Posterior cingulate gyrus (tissue), 11 donors: ENCODE measurements at regions not wholly inside any gene's neighbourhood (a gene's known extent, or its start where the extent isn't known, plus 50 kb on each side); places are given as distances from the start of the nearest gene placed in this dataset.
A peak's percentile ranks its signal among the peaks of the same experiment; 100 is the strongest.

Source experiments
- DNase-seq, 10 donors: peaks; one replicate each; pipeline versions ENCODE4 v3.0.0 to v3.0.0-alpha.2; 2020 to 2021; ENCODE audit warnings: mixed read lengths in 3 of 10
- intact Hi-C: fragments of 100-400 bp; cut with DNase I; formaldehyde crosslinking; loops from one replicate; pipeline ENCODE4 v1.15.1; 2023

DNA sequence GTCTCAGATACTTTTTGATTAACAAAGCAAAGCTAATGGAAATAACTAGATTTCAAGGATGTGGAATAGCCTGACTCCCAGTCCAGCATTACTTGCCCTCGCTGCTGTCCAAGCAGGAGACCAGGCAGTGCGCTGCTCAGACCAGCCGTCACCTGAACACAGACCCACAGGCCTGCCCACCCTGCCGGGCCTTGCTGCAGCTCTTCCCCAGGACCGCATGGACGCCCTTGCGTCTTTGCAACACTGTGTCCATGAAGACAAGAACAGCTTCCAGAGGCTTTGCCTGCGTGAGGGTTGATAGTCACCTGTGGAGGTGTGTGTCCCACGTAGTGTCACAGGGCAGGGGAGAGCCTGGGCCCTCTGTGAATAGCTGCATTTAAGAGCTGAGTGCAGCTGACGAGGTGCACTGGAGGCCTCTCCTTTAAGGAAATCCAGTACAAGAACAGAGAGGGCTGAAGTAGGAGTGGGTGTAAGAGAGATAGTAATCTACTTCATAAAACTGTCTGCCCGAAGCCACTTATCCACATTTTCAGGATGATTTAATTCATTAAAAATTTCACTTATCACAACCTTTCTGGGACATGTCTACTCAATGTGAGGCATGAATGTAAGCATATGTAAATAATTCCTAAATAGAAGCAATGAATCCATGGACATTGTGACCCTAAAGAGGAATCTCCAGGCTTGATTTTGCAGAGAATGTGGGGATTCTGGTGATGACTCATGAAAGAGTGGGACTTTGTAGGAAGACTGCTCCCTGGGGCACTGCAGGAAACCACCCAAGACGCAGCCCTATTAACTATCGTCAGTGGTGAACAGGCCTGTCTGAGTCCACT is 176.2 kb upstream of the RAB4A start:
- intact Hi-C loops = no loop called here
- DNase-seq = peak in 1 of 10 donors; percentile 69

DNA sequence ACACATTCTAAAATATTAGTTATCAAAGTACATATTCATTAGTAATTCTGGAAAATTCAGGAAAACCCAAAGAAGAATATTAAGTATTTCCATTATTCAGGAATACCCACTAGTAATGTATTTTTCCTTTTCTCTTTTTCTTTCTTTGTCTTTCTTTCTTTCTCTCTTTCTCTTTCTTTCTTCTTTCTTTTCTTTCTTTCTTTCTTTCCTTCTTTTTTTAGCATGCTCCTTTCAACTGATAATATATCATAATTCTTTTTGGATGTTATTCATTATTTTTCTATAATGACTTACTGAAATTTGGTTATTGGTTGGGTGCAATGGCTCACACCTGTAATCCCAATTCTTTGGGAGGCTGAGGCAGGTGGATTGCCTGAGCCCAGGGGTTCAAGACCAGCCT is 175.6 kb upstream of the RAB4A start:
- DNase-seq = no peak
- intact Hi-C loops = no loop called here

GRCh38 chr1:229097356-229097755 is 173.6 kb upstream of the RAB4A start:
- intact Hi-C loops = no loop called here
- peak in 1 of 10 donors; percentile 40 for DNase-seq

- no peak for DNase-seq
- intact Hi-C loops = no loop called here
These were observed 172.6 kb upstream of the RAB4A start for GRCh38 chr1:229098361-229098760.

DNA sequence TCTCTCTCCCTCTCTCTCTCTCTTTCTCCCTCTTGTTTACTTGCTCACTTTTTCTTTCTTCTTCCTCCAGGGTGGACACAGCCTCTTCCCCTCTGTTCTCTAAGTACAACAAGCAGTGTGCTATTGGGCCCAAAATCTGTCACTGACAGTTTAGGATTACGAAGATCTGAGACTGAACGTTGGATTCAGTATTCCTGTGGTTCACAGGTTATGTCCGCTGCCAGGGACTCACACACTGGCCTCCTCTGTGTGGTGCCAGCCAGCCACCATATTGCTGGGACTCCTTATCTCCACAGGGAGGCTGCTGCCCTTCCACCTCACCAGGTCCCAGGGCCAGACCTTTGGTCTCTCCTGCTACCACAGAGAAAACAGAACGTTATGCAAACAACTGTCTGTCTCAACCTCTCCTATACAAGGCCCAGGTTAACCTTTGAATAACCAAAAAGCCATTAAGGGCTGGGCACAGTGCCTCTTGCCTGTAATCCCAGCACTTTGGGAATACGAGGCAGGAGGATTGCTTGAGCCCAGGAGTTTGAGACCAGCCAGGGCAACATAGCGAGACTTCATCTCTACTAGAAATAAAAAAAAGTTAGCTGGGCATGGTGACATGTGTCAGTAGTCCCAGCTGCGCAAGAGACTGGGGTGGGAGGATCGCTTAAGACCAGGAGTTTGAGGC is 171.9 kb upstream of the RAB4A start:
- DNase-seq = no peak
- intact Hi-C loops = no loop called here

- DNase-seq = no peak
- intact Hi-C loops = no loop called here
These were observed 169.7 kb upstream of the RAB4A start for GRCh38 chr1:229101011-229101871.

- DNase-seq = no peak
- intact Hi-C loops = no loop called here
These were observed 168.0 kb upstream of the RAB4A start for GRCh38 chr1:229102741-229103391.

DNA sequence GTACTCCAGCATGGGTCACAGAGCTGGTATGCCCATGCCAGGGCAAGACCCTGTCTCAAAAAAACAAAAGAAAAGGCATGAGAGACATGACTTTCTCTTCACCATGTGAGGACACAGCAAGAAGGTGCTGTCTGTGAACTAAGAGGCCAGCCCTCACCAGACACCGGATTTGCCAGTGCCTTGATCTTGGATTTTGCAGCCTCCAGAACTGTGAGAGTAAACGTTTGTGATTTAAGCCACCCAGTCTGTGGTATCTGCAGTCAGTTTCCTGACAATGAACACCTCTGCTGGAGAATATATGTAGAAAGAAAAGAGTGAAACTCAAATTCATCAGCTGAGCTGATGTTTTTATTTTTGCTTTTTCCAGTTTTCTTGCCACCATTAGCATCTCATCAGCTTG is 166.3 kb upstream of the RAB4A start:
- intact Hi-C loops = no loop called here

DNA sequence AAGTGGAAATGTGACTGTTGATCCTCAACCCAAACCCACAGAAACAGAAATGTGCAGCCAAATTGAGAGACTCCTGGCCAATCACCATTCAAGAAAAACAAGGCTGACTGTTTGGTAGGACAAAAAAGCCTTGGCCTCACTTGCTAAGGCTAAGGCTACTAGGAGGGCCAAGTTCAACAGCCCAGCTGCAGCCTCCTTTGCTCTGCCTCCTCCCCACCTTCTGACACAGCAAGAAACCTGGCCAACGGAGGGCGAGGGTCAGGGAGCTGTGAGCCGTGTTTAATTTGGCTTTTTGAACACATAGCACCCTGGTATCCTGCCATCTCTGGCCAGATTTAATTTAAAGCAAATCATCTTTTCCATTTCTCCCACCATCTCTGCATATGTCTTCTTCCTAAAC is 165.8 kb upstream of the RAB4A start:
- no peak for DNase-seq
- intact Hi-C loops = no loop called here

More for the DNA sequence above, 166.3 kb upstream of the RAB4A start:
- no peak for DNase-seq

DNA sequence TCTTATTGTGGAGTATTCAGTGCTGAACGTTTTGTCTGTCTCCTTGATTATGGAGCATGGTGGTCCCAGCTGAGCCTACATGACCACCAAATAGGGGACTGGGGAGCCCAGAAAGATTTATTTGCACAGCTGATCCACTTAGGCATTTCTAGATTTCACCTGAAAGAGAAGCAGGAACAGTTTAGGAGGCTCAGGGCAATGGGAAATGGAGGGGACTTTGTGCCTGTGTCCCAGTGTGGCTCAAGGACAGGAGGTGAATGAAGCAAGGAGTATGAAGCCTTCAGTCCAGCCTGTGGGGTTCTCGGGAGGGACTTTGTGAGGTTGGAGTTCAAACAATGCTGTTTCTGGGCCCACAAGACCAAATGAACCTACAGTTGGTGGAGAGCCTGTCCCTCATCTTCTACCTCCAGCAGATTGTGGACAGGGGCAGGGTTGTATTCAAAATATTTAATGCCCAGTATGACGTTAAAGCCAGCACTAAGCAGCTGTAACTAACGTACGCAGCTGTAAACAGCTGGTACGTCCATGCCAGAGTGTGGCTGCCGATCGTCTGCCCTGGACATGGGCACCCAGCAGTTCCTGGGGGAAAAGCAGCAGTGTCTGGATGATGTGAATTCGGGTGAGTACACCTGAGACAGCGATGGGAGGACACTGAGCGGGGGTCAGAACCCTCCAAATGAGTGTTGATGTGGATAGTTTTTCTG is 164.9 kb upstream of the RAB4A start:
- intact Hi-C loops = no loop called here
- no peak for DNase-seq

DNA sequence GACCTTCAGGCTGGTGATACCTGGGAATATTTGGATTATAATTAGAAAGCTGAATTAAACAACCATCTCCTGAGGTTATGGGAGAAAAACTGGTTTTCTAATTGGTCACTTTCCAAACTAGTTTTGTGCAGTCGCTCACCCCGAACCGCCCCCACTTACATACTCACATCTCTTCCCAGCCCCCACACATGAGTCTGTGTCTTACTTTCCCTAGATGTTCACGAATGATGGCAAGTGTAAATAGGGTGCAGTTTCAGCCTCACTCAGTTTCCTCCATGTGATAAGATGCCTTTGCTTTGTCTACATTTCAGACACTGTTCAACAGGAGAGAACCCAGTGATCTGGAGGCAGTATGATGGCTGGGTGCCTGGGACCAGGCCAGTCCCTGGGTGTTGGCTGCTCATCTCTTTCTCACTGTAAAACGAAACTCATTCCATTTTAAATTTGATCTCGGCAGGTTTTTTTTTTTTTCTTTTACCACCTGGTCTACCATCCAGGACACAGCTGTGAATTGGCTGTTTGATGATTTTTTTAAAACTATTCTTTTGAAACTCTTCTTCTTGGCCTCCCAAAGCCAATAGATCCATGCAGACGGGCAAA is 164.3 kb upstream of the RAB4A start:
- peak in 1 of 10 donors; percentile 2 for DNase-seq
- intact Hi-C loops = no loop called here

- intact Hi-C loops = no loop called here
- peak in 1 of 10 donors; percentile 30 for DNase-seq
These were observed 163.6 kb upstream of the RAB4A start for GRCh38 chr1:229107304-229107815.

DNA sequence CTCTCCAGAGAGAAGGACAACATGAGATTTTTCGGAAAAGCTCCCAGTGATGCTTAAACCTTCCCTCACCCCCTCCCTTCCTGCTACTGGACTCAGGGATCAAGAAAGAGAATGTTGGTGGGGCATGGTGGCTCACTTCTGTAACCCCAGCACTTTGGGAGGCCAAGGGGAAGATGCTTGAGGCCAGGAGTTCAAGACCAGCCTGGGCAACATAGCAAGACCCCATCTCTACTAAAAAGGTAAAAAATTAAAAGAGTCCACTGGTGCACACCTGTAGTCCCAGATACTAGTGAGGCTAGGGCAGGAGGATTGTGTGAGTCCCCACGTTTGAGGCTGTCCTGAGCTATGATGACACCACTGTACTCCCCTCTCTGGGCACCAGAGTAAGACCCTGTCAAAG is 162.9 kb upstream of the RAB4A start:
- no peak for DNase-seq
- intact Hi-C loops = no loop called here

DNA sequence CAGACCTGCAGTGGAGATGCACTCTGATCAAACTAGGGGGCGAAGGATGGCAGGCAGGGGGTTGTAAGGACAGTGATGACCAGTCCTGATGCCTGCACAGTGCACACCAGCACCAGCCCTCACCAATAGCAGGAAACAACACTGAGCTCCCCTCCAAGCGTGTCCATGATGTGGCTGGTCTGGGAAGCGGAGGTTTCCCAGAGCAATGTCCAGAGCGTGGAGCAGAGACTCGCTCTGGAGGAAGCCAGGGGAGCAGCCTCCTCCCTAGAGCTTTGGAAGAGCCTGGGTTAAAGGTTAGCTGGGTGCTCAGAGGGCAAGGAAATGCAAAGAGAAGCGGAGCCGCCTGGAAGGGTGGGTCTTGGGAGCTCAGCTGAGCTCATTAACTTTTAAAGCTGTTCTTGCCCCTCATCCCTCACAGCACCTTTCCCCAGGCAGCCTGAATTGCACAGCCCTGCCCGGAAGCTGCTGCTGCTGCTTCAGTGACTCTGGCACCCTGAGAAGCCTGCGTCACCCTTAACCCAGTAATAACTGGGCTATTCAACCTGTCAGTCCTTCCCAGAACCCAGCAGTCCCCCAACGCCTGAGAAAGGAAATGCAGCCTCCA is 162.2 kb upstream of the RAB4A start:
- intact Hi-C loops = no loop called here

GRCh38 chr1:229109320-229109761 is 161.6 kb upstream of the RAB4A start:
- intact Hi-C loops = no loop called here
- DNase-seq = peak in 1 of 10 donors; percentile 57

More for the DNA sequence above, 162.2 kb upstream of the RAB4A start:
- DNase-seq = peak in 2 of 10 donors; percentile 20 to 81

DNA sequence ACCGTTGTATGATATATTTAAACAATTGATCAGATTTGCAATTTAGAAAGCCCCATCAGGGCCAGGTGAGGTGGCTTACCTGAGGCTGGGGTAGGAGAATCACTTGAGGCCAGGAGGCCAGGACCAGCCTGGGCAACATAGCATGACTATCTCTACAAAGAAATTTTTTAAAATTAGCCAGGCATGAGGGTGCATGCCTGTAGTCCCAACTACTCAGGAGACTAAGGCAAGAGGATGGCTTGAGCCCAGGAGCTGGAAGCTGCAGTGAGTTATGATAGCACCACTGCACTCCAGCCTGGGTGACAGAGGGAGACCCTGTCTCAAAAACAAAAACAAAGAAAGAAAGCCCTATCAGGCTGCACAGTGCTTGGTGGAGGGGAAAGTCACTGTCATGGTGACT is 159.9 kb upstream of the RAB4A start:
- DNase-seq = no peak
- intact Hi-C loops = no loop called here

DNA sequence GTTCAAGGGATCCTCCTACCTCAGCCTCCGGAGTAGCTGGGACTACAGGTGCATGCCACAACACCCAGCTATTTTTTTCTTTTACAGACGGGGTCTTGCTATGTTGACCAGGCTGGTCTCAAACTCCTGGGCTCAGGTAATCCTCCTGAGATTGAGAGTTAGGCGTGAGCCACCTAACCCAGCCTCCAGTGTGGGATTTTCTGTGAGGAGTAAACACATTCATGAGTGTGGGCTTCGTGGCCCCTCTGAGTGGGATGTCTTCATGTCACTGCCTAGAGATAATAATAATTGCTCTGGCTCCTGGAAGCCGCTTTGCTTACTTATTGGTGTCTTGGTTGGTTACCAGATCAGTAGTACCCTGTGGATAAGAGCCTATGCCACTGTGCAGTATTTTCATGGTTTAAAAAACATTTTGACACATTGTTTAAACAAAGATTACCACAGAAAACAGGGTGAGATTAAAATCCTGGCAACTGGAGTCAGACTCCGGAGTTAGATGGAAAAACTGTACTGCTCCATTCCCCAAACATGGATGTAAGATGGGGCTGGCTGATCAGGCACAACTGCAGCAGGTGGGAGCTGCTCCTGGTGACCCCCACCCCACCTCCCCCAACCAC is 159.1 kb upstream of the RAB4A start:
- intact Hi-C loops = no loop called here
- no peak for DNase-seq

DNA sequence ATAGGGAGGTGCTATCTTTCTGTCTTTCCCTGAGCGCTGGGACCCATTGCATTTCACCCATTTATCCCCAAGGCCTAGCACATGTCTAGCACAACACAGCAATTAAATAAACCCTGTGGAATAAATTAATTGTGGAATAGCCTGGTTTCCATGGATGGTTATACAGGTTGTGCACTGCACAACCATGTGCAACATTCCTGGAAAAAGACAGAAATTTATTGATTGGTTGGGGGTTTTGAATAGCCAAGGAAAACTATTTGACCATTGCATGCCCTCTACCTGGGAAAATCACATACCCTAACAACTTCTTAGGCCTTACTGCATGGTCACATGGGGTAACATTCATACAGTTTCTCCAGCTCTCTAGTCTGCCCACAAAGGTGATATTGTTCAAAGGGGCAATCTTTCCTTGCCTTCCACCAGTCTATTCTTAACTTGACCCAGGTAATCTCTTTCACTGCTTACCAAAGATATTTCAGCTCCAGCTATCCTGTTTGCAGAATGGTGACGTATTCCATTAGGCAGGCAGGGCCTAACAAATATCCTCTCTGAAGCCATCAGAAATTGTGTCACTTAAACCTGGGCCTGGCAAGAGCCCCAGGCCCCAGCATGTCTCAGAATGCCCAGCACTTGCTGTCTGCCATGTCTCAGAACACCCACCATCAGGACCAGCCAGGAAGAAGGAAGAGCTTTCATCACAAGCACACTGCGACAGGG is 157.9 kb upstream of the RAB4A start:
- no peak for DNase-seq
- intact Hi-C loops = no loop called here
